ENCODE measurements at regions not wholly inside any gene's neighbourhood (a gene's known extent, or its start where the extent isn't known, plus 50 kb on each side); places are given as distances from the start of the nearest gene placed in this dataset.

GRCh38 chr13:76439546-76439945 is 446.7 kb downstream of the KCTD12 start:
- BruUV-seq (replicated peaks): no TSS peak
- no peak for DNase-seq (ENCODE audit: low read depth, low spot score)
- ATAC-seq: no peak
- TF ChIP-seq SIN3A (IDR thresholded peaks at IDR 0.05; ENCODE audit: borderline replicate concordance, insufficient read depth, low read depth, low read length) (no peak), TCF7L2 (IDR thresholded peaks at IDR 0.05; ENCODE audit: low read depth, low read length) (no peak), POLR2AphosphoS5 (IDR thresholded peaks at IDR 0.05; ENCODE audit: low read depth, low read length) (no peak), CTCF (IDR thresholded peaks at IDR 0.05) (no peak), REST (IDR thresholded peaks at IDR 0.05; ENCODE audit: insufficient read depth in 1 of 2, low read depth in 2 of 2, low read length in 1 of 2) (no peak)
- intact Hi-C loops (cut with micrococcal nuclease; ENCODE audit: unreplicated experiment) (no loop called here), in situ Hi-C loops (cut with HindIII; ENCODE audit: low pct_unique_long_range_greater_than_20kb, low sequenced_read_pairs) (no loop called here)
- Histone ChIP-seq H3K27ac (ENCODE audit: low read length) (no peak overlapping the region), H3K27me3 (ENCODE audit: control insufficient read depth, insufficient read depth, low read length) (no peaks in the 10 kb centered on the region), H3K4me1 (ENCODE audit: control insufficient read depth, insufficient read depth, low read length) (no peaks in the 10 kb centered on the region), H3K9me3 (ENCODE audit: control insufficient read depth, insufficient read depth, low read depth, low read length) (no peaks in the 10 kb centered on the region), H3K4me3 (ENCODE audit: low read depth in 2 of 2, low read length in 2 of 2) (no peak overlapping the region), H3K36me3 (ENCODE audit: control insufficient read depth, insufficient read depth, low read length) (no peaks in the 10 kb centered on the region)
- CTCF ChIA-PET: no interaction called here
- POLR2A ChIA-PET: no interaction called here

GRCh38 chr13:76438050-76438449 is 448.2 kb downstream of the KCTD12 start:
- H3K36me3 ChIP-seq (ENCODE audit: control insufficient read depth, insufficient read depth, low read length): no peaks in the 10 kb centered on the region
- H3K9me3 ChIP-seq (ENCODE audit: control insufficient read depth, insufficient read depth, low read depth, low read length): no peaks in the 10 kb centered on the region
- POLR2A ChIA-PET: no interaction called here
- no peak overlapping the region for H3K4me3 ChIP-seq (ENCODE audit: low read depth in 2 of 2, low read length in 2 of 2)
- DNase-seq (ENCODE audit: low read depth, low spot score) (no peak), ATAC-seq (no peak)
- BruUV-seq (replicated peaks): no TSS peak
- no peak overlapping the region for H3K27ac ChIP-seq (ENCODE audit: low read length)
- TF ChIP-seq REST (IDR thresholded peaks at IDR 0.05; ENCODE audit: insufficient read depth in 1 of 2, low read depth in 2 of 2, low read length in 1 of 2) (no peak), TCF7L2 (IDR thresholded peaks at IDR 0.05; ENCODE audit: low read depth, low read length) (no peak), CTCF (IDR thresholded peaks at IDR 0.05) (no peak)
- no peaks in the 10 kb centered on the region for H3K4me1 ChIP-seq (ENCODE audit: control insufficient read depth, insufficient read depth, low read length)
- in situ Hi-C loops (cut with HindIII; ENCODE audit: low pct_unique_long_range_greater_than_20kb, low sequenced_read_pairs) (no loop called here), intact Hi-C loops (cut with micrococcal nuclease; ENCODE audit: unreplicated experiment) (no loop called here)
- H3K27me3 ChIP-seq (ENCODE audit: control insufficient read depth, insufficient read depth, low read length): no peaks in the 10 kb centered on the region
- CTCF ChIA-PET: no interaction called here

Data from Panc1 (cell line).